CD14-positive monocyte (primary cell): ENCODE measurements at regions not wholly inside any gene's neighbourhood (a gene's known extent, or its start where the extent isn't known, plus 50 kb on each side); places are given as distances from the start of the nearest gene placed in this dataset.

ENCODE experiments used
- DNase-seq, 3 donors: peaks; one replicate each; pipeline ENCODE4 v3.0.0-alpha.2; 2011 to 2022
- H2AFZ ChIP-seq: 2 replicates; pipeline ENCODE4 v1.6.0; 2012; ENCODE audit warnings: mild to moderate bottlenecking, low read depth, low read length, inconsistent platforms; ENCODE audit not compliant: insufficient read depth, poor library complexity, severe bottlenecking
- H3K27ac ChIP-seq, 2 donors: 1 replicate in 1 of 2; 2 replicates in 1 of 2; pipeline ENCODE4 v1.5.1; 2012 to 2013; ENCODE audit warnings: low read length in 2 of 2, control low read depth in 1 of 2, inconsistent platforms in 1 of 2, low read depth in 1 of 2, mild to moderate bottlenecking in 1 of 2
- H3K27me3 ChIP-seq, 2 donors: one replicate each; pipeline versions ENCODE4 v1.6.0 to v1.6.1; 2011 to 2013; ENCODE audit warnings: low read length in 2 of 2; ENCODE audit not compliant: control insufficient read depth in 2 of 2, insufficient read depth in 2 of 2
- H3K36me3 ChIP-seq, 2 donors: replicated peaks in 1 of 2; 1 replicate in 1 of 2; 2 replicates in 1 of 2; pipeline versions ENCODE4 v1.5.1 to v1.6.1; 2012 to 2013; ENCODE audit warnings: low read length in 2 of 2, control low read depth in 1 of 2, inconsistent platforms in 1 of 2, mild to moderate bottlenecking in 1 of 2; ENCODE audit not compliant: insufficient read depth in 2 of 2, control insufficient read depth in 1 of 2
- H3K4me1 ChIP-seq, 2 donors: 1 replicate in 1 of 2; 2 replicates in 1 of 2; pipeline versions ENCODE4 v1.5.1 to v1.6.1; 2012 to 2013; ENCODE audit warnings: low read length in 2 of 2, control low read depth in 1 of 2, inconsistent platforms in 1 of 2, mild to moderate bottlenecking in 1 of 2, moderate library complexity in 1 of 2; ENCODE audit not compliant: insufficient read depth in 2 of 2, control insufficient read depth in 1 of 2
- H3K4me2 ChIP-seq: replicated peaks from 2 replicates; pipeline ENCODE3; 2012; ENCODE audit warnings: low read length, moderate library complexity, mild to moderate bottlenecking; ENCODE audit not compliant: poor library complexity, severe bottlenecking; ENCODE audit errors: extremely low read depth
- H3K4me3 ChIP-seq, 3 experiments: fragments of 200-600 bp in 1 of 3; sonication (generic) in 1 of 3; replicated peaks in 1 of 3; 1 replicate in 2 of 3; 2 replicates in 1 of 3; pipeline ENCODE4 v1.5.1; 2011 to 2013; ENCODE audit warnings: low read length in 3 of 3, mild to moderate bottlenecking in 3 of 3, control low read depth in 2 of 3, low read depth in 2 of 3, inconsistent platforms in 1 of 3, moderate library complexity in 1 of 3
- H3K79me2 ChIP-seq: 2 replicates; pipeline ENCODE4 v1.6.0; 2012; ENCODE audit warnings: mild to moderate bottlenecking, control low read depth, inconsistent platforms, low read length, moderate library complexity; ENCODE audit not compliant: insufficient read depth
- H3K9ac ChIP-seq: 2 replicates; pipeline ENCODE4 v1.6.0; 2017; ENCODE audit warnings: low read length, mild to moderate bottlenecking; ENCODE audit not compliant: insufficient read depth, poor library complexity, severe bottlenecking
- H3K9me3 ChIP-seq, 2 donors: replicated peaks in 1 of 2; 1 replicate in 1 of 2; 2 replicates in 1 of 2; pipeline versions ENCODE4 v1.5.1 to v1.6.1; 2012 to 2013; ENCODE audit warnings: low read length in 2 of 2, control low read depth in 1 of 2; ENCODE audit not compliant: control insufficient read depth in 1 of 2, insufficient read depth in 1 of 2
- H4K20me1 ChIP-seq: 2 replicates; pipeline ENCODE4 v1.6.0; 2012; ENCODE audit warnings: mild to moderate bottlenecking, low read length, control low read depth, moderate library complexity; ENCODE audit not compliant: insufficient read depth
- H3K27ac Mint-ChIP-seq, 7 donors: one replicate each; pipeline ENCODE4 v1.8.0; 2020; ENCODE audit warnings: mild to moderate bottlenecking in 7 of 7, mixed read lengths in 7 of 7, moderate library complexity in 6 of 7, inconsistent platforms in 2 of 7
- H3K27me3 Mint-ChIP-seq, 3 donors: one replicate each; pipeline ENCODE4 v1.8.0; 2021 to 2022; ENCODE audit warnings: low read depth in 3 of 3, mild to moderate bottlenecking in 3 of 3, mixed read lengths in 3 of 3, moderate library complexity in 3 of 3, inconsistent platforms in 1 of 3
- H3K36me3 Mint-ChIP-seq, 2 donors: one replicate each; pipeline ENCODE4 v1.8.0; 2020; ENCODE audit warnings: mixed read lengths in 2 of 2, inconsistent platforms in 1 of 2, mild to moderate bottlenecking in 1 of 2
- H3K4me1 Mint-ChIP-seq: one replicate; pipeline ENCODE4 v1.8.0; 2020; ENCODE audit warnings: mild to moderate bottlenecking, mixed read lengths
- H3K4me3 Mint-ChIP-seq, 2 donors: one replicate each; pipeline ENCODE4 v1.8.0; 2020; ENCODE audit warnings: mild to moderate bottlenecking in 2 of 2, mixed read lengths in 2 of 2, moderate library complexity in 1 of 2
- H3K9me3 Mint-ChIP-seq, 7 donors: one replicate each; pipeline ENCODE4 v1.8.0; 2020 to 2022; ENCODE audit warnings: mixed read lengths in 7 of 7, mild to moderate bottlenecking in 6 of 7, moderate library complexity in 6 of 7, inconsistent platforms in 2 of 7
- CTCF ChIP-seq: fragments of 200-600 bp; IDR thresholded peaks from one replicate; pipeline ENCODE4 v1.8.0; 2022; ENCODE audit warnings: antibody characterized with exemption, mild to moderate bottlenecking
- WGBS: methylation state at CpG from one replicate; pipeline ENCODE4 v1.1.5; 2013; ENCODE audit warnings: missing lambda C conversion rate; ENCODE audit not compliant: insufficient coverage; 5-methylcytosine and 5-hydroxymethylcytosine counted together
- intact Hi-C, 2 donors: fragments of 100-400 bp; cut with micrococcal nuclease; formaldehyde crosslinking; loops; one replicate each; pipeline versions ENCODE4 v1.15.0 to v1.15.1; 2023

DNA sequence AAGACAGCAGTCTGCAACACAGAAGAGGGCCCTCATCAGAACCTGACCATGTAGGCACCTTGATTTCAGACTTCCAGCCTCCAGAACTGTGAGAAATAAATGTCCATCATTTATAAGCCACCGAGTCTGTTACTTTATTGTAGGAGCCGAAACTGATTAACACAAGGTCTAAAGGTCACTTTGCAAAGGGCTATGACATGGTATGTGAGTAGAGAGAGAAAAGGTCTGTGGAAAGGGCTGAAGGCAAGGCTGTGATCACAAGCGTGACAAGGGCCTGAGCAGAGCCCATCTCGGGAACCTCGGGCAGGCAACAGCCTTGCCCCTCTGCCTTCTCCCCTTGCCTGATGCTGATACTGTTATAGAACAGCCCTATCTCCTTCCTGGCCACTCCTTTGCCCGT is 73.4 kb upstream of the TEAD1 start:
- no peak overlapping the region for H3K4me3 Mint-ChIP-seq
- H3K9me3 Mint-ChIP-seq = no peaks in the 10 kb centered on the region
- no peak for TF ChIP-seq CTCF
- H2AFZ ChIP-seq = no peak overlapping the region
- H3K27me3 ChIP-seq = no peaks in the 10 kb centered on the region
- no peaks in the 10 kb centered on the region for H3K9me3 ChIP-seq
- H3K4me3 ChIP-seq = no peak overlapping the region
- no peak overlapping the region for H3K27ac Mint-ChIP-seq
- no peak overlapping the region for H3K27ac ChIP-seq
- intact Hi-C loops = no loop called here
- no peaks in the 10 kb centered on the region for H3K79me2 ChIP-seq
- H3K27me3 Mint-ChIP-seq = peaks cover 0 to 17% (median 3%) of the 10 kb centered on the region in 3 donors
- H3K4me1 Mint-ChIP-seq = no peaks in the 10 kb centered on the region
- no peaks in the 10 kb centered on the region for H3K36me3 Mint-ChIP-seq
- no peaks in the 10 kb centered on the region for H4K20me1 ChIP-seq
- H3K4me1 ChIP-seq = no peaks in the 10 kb centered on the region
- 95% methylated on average over 4 of the region's 6 CpGs for WGBS
- no peak for DNase-seq
- no peaks in the 10 kb centered on the region for H3K36me3 ChIP-seq
- H3K4me2 ChIP-seq = no peak overlapping the region
- no peak overlapping the region for H3K9ac ChIP-seq

DNA sequence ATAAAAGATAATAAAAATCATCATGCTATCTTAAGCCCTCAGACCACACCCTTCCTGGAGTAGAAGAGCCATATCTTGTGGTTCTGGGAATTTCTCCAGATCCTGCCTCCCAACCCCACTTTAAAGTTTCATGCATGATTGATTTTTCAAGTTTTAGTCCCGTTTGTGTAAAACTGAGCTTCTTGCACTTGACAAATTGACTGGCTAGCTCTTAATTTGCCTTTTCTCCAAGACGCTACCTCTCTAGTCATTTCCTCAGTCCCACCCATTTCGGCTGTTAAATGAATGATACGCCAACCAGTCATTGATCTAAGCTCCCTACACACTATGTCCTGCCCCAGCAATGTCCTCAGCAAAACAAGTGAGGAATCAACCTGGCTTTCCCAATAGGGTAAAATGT is 71.8 kb upstream of the TEAD1 start:
- Histone ChIP-seq H3K79me2 (no peaks in the 10 kb centered on the region), H3K4me2 (no peak overlapping the region), H4K20me1 (no peaks in the 10 kb centered on the region), H3K9ac (no peak overlapping the region), H3K36me3 (no peaks in the 10 kb centered on the region), H3K27me3 (no peaks in the 10 kb centered on the region), H3K27ac (no peak overlapping the region), H2AFZ (no peak overlapping the region), H3K9me3 (no peaks in the 10 kb centered on the region), H3K4me3 (no peak overlapping the region), H3K4me1 (no peaks in the 10 kb centered on the region)
- Mint-ChIP-seq H3K36me3 (no peaks in the 10 kb centered on the region), H3K27me3 (peaks cover 0 to 17% (median 3%) of the 10 kb centered on the region in 3 donors), H3K9me3 (no peaks in the 10 kb centered on the region), H3K4me1 (no peaks in the 10 kb centered on the region), H3K4me3 (no peak overlapping the region), H3K27ac (no peak overlapping the region)
- no peak for TF ChIP-seq CTCF
- DNase-seq = no peak
- 71% methylated on average over 2 of the region's 4 CpGs for WGBS
- intact Hi-C loops = no loop called here
